Mammary epithelial cell (primary cell): ENCODE measurements at regions not wholly inside any gene's neighbourhood (a gene's known extent, or its start where the extent isn't known, plus 50 kb on each side); places are given as distances from the start of the nearest gene placed in this dataset.

Experiments used
- CTCF ChIP-seq, 2 donors: IDR thresholded peaks in 1 of 2; conservative IDR thresholded peaks in 1 of 2; 2 replicates each; pipeline ENCODE4 v1.5.1; 2011 to 2012; ENCODE audit warnings: inconsistent platforms in 2 of 2, low read length in 2 of 2, mild to moderate bottlenecking in 2 of 2, control low read depth in 1 of 2, low read depth in 1 of 2; ENCODE audit not compliant: insufficient read depth in 1 of 2; ENCODE audit errors: extremely low read depth in 1 of 2
- EZH2 ChIP-seq: IDR thresholded peaks from 2 replicates; pipeline ENCODE4 v1.6.1; 2012; ENCODE audit warnings: low read length, inconsistent platforms, borderline replicate concordance

GRCh38 chr3:3403700-3404099 is 224.2 kb upstream of the CRBN start:
- TF ChIP-seq CTCF (conservative IDR thresholded peaks at IDR 0.05 in 1 of 2, IDR thresholded peaks at IDR 0.05 in 1 of 2; ENCODE audit: extremely low read depth in 1 of 2, insufficient read depth in 1 of 2, low read depth in 1 of 2, low read length in 2 of 2) (no peak), EZH2 (no peak)
